Skeletal muscle satellite cell (primary cell): ENCODE measurements at regions not wholly inside any gene's neighbourhood (a gene's known extent, or its start where the extent isn't known, plus 50 kb on each side); places are given as distances from the start of the nearest gene placed in this dataset.

ENCODE experiments used
- H3K27me3 ChIP-seq: 2 replicates; pipeline ENCODE4 v1.7.0; 2013; ENCODE audit warnings: low read length; ENCODE audit not compliant: control insufficient read depth, insufficient read depth
- H3K36me3 ChIP-seq: 2 replicates; pipeline ENCODE4 v1.7.0; 2013; ENCODE audit warnings: mild to moderate bottlenecking, control low read depth, low read length; ENCODE audit not compliant: insufficient read depth
- H3K4me1 ChIP-seq: 2 replicates; pipeline ENCODE4 v1.7.0; 2013; ENCODE audit warnings: low read length; ENCODE audit not compliant: control insufficient read depth, insufficient read depth
- H3K4me2 ChIP-seq: 2 replicates; pipeline ENCODE4 v1.7.0; 2013; ENCODE audit warnings: mild to moderate bottlenecking, low read length
- H3K4me3 ChIP-seq: 2 replicates; pipeline ENCODE4 v1.7.0; 2013; ENCODE audit warnings: low read length
- H3K9ac ChIP-seq: 2 replicates; pipeline ENCODE4 v1.7.0; 2013; ENCODE audit warnings: mild to moderate bottlenecking, low read depth, low read length, moderate library complexity
- H3K9me3 ChIP-seq: replicated peaks from 2 replicates; pipeline ENCODE4 v1.7.0; 2013; ENCODE audit warnings: mild to moderate bottlenecking, control low read depth, low read length

DNA sequence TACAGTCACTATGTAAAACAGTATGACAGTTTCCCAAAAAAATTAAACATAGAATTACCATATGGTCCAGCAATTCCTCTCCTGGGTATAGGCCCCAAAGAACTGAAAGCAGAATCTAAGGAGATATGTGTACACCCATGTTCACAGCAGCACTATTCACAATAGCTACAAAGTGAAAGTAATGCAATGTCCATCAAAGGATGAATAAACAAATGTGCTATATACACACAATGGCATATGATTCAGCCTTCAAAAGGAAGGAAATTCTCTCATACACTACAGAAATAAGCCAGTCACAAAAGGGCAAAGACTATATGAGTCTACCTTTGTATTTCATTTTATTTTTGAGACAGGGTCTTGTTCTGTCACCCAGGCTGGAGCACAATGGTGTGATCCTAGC is 120.4 kb downstream of the TOMM20 start:
- H3K4me1 ChIP-seq = peaks cover 18% of the 10 kb centered on the region

DNA sequence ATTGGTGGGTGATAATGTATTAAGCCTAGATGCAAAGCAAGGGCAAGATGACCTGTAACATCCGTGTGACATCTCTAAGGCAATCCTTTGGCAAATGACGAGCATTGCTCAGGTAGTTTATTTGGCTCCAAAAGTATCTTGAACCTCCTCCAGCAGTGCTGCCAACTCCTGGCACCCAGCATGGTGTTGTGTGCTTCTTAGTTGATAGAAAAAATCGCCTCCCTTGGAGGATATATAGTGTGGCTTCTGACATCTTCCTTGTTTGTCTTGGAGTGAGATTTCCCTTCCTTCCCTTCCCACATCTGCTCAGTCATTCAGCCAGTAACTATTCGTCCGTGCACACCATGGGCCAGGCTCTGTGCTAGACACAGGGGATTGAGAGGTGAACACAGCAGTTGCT is 121.8 kb downstream of the TOMM20 start:
- Histone ChIP-seq H3K4me3 (no peak overlapping the region), H3K4me1 (peaks cover 8% of the 10 kb centered on the region), H3K9me3 (no peaks in the 10 kb centered on the region), H3K9ac (no peak overlapping the region), H3K4me2 (no peak overlapping the region), H3K27me3 (no peaks in the 10 kb centered on the region), H3K36me3 (no peaks in the 10 kb centered on the region)

More for the DNA sequence above, 120.4 kb downstream of the TOMM20 start:
- Histone ChIP-seq H3K36me3 (no peaks in the 10 kb centered on the region), H3K27me3 (no peaks in the 10 kb centered on the region), H3K4me3 (no peak overlapping the region), H3K9ac (no peak overlapping the region), H3K9me3 (no peaks in the 10 kb centered on the region), H3K4me2 (no peak overlapping the region)

- Histone ChIP-seq H3K27me3 (no peaks in the 10 kb centered on the region), H3K36me3 (no peaks in the 10 kb centered on the region), H3K4me2 (no peak overlapping the region), H3K4me3 (no peak overlapping the region), H3K9me3 (no peaks in the 10 kb centered on the region), H3K4me1 (peaks cover 4% of the 10 kb centered on the region), H3K9ac (no peak overlapping the region)
These were observed 122.4 kb downstream of the TOMM20 start for GRCh38 chr1:235006132-235006721.

DNA sequence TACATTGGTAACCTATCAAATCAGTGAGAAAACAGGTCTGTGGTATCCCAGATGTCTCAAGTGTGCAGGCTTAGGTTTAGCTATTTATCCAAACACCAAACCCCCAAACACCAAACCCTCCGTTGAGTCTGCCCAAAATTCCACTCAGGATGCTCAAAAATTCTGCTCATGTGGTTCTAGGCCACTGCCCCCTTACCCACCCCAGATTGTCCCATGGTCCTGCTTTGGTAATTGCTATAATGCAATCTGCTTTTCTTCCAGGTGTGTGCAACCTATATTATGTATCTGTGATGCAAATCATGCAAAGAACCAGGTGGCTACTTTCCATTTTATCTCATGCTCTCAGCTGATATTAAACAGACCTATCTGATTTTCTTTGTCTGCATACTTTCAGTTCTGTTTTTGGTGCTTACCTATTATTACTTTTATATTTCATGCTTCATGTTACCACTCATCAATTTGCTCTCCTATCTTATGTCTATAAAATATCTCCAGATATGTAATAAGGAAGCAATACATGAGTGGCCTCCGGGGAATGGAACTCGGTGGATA is 123.7 kb downstream of the TOMM20 start:
- Histone ChIP-seq H3K27me3 (no peaks in the 10 kb centered on the region), H3K36me3 (no peaks in the 10 kb centered on the region), H3K9me3 (no peaks in the 10 kb centered on the region)

GRCh38 chr1:235004276-235004675 is 124.4 kb downstream of the TOMM20 start:
- H3K9me3 ChIP-seq = no peaks in the 10 kb centered on the region
- no peaks in the 10 kb centered on the region for H3K36me3 ChIP-seq
- H3K9ac ChIP-seq = no peak overlapping the region
- H3K4me1 ChIP-seq = no peaks in the 10 kb centered on the region
- no peaks in the 10 kb centered on the region for H3K27me3 ChIP-seq
- H3K4me3 ChIP-seq = no peak overlapping the region
- no peak overlapping the region for H3K4me2 ChIP-seq

More for the DNA sequence above, 123.7 kb downstream of the TOMM20 start:
- Histone ChIP-seq H3K9ac (no peak overlapping the region), H3K4me3 (no peak overlapping the region), H3K4me2 (no peak overlapping the region), H3K4me1 (no peaks in the 10 kb centered on the region)

DNA sequence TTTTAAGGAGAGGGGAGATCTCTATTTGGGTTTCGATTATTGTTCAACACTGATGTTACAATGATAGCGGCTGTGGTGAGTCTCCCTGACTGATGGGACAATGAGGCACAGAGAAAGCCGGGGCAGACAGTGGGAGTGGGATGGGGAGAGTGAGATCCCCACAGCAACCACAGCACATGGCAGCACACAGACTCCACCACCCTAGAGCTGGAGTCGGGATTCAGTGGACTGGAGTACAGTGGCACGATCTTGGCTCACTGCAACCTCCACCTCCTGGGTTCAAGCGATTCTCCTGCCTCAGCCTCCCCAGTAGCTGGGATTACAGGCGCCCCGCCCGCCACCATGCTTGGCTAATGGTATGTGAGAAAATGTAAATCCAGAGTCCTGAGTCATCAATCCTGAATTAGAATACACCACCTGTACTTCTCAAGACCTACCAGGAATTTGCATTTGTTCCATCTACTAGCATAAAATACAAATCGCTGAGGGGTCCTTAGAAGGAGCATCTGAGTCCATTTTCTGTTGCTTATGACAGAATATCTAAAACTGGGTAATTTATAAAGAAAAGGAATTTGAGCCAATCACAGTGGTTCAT is 125.8 kb downstream of the TOMM20 start:
- Histone ChIP-seq H3K36me3 (no peaks in the 10 kb centered on the region), H3K9me3 (no peaks in the 10 kb centered on the region), H3K9ac (no peak overlapping the region), H3K27me3 (no peaks in the 10 kb centered on the region), H3K4me3 (no peak overlapping the region), H3K4me1 (peaks cover 13% of the 10 kb centered on the region), H3K4me2 (no peak overlapping the region)

DNA sequence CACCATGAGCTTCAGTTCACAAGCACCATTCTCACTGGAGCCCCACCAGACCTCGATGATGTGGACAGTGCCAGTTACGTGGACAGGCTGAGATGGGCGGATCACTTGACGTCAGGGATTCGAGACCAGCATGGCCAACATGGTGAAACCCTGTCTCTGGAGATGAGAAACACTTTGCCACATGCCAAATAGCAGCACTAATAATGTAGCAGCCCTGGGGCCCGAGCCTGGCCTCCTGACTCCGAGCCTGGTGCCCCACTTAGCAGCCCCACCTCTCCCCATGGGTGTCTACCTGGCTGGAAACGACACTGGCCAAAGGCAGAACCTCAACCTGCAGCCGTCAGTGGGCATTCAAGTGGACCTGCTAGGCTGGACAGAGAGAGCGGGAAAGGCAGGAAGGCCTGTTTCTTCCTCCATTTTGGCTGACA is 129.1 kb downstream of the TOMM20 start:
- Histone ChIP-seq H3K9me3 (no peaks in the 10 kb centered on the region), H3K27me3 (no peaks in the 10 kb centered on the region), H3K9ac (no peak overlapping the region), H3K4me1 (peaks cover 32% of the 10 kb centered on the region), H3K4me2 (no peak overlapping the region), H3K36me3 (no peaks in the 10 kb centered on the region), H3K4me3 (no peak overlapping the region)

DNA sequence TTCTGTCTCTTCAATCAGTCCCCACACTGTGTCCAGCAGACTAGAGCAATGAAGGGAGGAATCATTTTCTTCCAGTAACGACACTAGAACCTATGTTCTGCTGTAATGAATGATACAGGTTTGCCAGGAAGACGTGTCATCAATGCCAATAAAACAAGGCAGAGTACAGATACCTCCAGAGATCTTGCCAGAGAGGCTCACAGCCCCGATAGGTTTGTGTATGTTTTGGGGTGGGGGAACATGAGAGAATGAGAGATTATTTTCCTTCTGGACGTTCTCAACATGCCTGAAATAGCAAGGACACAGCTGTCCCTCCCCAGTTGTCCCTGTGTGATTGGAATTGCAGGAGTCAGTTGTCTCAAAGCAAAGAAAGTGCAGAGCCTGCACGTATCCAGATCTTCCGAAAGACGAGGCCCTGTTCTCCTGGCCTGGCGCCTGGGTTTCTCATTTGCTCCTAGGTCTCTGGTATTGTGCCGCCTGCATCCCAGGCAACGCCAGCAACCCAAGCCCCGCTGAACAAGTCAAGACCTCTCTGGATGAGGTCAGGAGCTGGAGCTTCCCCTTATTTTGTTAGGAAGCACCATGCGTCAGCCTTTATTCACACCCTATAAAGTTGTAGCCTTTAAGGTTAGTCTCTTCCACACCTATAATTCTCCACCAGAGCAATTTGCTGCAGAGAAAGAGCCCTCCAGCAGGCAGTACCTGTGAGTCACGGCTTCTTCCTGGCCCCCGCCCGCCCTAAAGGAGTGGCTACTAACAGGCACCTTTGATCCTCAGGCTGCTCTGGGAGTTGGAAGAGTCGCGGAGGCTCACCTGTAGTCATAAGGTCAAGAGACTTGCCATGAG is 130.5 kb downstream of the TOMM20 start:
- no peaks in the 10 kb centered on the region for H3K27me3 ChIP-seq
- peak overlapping the region; percentile 74 for H3K4me2 ChIP-seq
- peak overlapping the region; percentile 35 for H3K4me3 ChIP-seq
- no peaks in the 10 kb centered on the region for H3K9me3 ChIP-seq
- H3K36me3 ChIP-seq = no peaks in the 10 kb centered on the region
- peak overlapping the region; percentile 92 for H3K9ac ChIP-seq
- H3K4me1 ChIP-seq = peaks cover 32% of the 10 kb centered on the region

DNA sequence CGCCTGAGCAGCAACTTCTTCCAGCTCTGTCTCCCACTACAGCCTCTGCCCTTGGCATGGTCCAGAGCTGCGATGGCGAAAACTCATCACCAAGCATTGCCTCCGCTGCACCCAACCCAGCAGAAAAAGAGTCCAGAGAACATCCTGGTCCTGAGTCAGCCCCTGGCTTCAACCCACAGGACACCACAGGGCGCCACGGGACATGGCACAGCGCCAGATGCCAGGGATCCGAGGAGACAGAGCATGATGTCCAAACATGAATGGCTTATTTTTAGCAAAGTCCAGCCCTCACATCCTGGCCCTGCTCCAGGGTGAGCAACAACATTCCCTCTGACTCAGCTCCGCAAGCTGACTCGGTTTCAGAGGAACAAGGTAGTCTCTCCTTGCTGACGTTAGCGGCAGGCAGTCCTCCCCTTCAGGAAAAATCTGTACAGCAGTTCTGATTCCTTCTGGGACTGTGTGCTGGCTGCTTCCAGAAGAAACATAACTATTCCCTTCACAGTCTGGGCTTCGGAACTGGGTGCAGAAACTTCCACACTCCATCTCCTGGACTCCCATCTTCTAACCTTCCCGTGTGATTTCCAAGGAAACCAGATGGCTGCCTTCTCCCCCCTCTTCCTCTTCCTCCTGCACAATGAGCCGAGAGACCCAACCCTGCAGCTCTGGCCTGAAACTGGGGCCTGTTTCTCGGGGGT is 131.3 kb downstream of the TOMM20 start:
- Histone ChIP-seq H3K9ac (peak overlapping the region; percentile 92), H3K36me3 (no peaks in the 10 kb centered on the region), H3K4me2 (peak overlapping the region; percentile 74), H3K27me3 (no peaks in the 10 kb centered on the region), H3K9me3 (no peaks in the 10 kb centered on the region), H3K4me1 (peaks cover 32% of the 10 kb centered on the region), H3K4me3 (peak overlapping the region; percentile 35)

DNA sequence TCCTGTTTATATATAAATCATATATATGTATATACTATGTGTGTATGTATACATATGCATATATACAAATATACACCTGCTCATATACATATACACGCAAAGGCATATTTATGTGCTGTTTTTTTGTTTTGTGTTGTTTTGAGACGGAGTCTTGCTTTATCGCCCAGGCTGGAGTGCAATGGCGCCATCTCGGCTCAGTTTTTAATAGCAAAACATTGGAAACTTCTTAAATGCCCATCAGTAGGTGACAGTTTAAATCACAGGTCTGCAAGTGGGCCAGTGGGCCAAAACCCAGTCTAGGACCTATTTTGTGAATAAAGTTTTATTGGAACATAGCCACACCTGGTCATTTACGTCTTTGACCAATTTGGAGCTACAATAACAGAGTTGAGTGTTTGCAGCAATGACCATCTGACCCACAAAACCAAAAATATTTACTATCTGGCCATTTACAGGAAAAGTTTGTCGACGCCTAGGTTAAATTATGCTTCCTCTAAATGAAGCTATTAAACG is 132.3 kb downstream of the TOMM20 start:
- H3K4me1 ChIP-seq = peaks cover 32% of the 10 kb centered on the region

More for the DNA sequence above, 132.3 kb downstream of the TOMM20 start:
- peak overlapping the region; percentile 69 for H3K4me2 ChIP-seq
- no peaks in the 10 kb centered on the region for H3K27me3 ChIP-seq
- H3K9ac ChIP-seq = peak overlapping the region; percentile 86
- no peaks in the 10 kb centered on the region for H3K9me3 ChIP-seq
- no peak overlapping the region for H3K4me3 ChIP-seq
- H3K36me3 ChIP-seq = no peaks in the 10 kb centered on the region
